Cardiac muscle cell (in vitro differentiated cells and primary cell): ENCODE measurements at regions not wholly inside any gene's neighbourhood (a gene's known extent, or its start where the extent isn't known, plus 50 kb on each side); places are given as distances from the start of the nearest gene placed in this dataset.

ENCODE experiments used
- DNase-seq, 2 donors: peaks; one replicate each; pipeline versions ENCODE4 v3.0.0 to v3.0.0-alpha.2; 2010 to 2017; ENCODE audit warnings: low read depth in 1 of 2, low spot score in 1 of 2
- H3K27ac ChIP-seq: fragments of 200-600 bp; sonication (generic); 2 replicates; pipeline ENCODE4 v1.5.1; 2016
- H3K27me3 ChIP-seq: fragments of 200-600 bp; sonication (generic); 2 replicates; pipeline ENCODE4 v1.6.0; 2016; ENCODE audit warnings: control low read depth
- H3K36me3 ChIP-seq: fragments of 200-600 bp; sonication (generic); 2 replicates; pipeline ENCODE4 v1.5.1; 2016; ENCODE audit warnings: control low read depth
- H3K4me1 ChIP-seq: fragments of 200-600 bp; sonication (generic); 2 replicates; pipeline ENCODE4 v1.8.1; 2017; ENCODE audit warnings: low read depth, mild to moderate bottlenecking, mixed run types
- H3K4me3 ChIP-seq: fragments of 200-600 bp; sonication (generic); 2 replicates; pipeline ENCODE4 v1.5.1; 2016; ENCODE audit warnings: mild to moderate bottlenecking
- H3K9me3 ChIP-seq: fragments of 200-600 bp; sonication (generic); 2 replicates; pipeline ENCODE4 v1.5.1; 2017; ENCODE audit warnings: low read depth, mild to moderate bottlenecking, control low read depth
- TF ChIP-seq, protein P1 (sequence below): IDR thresholded peaks from 2 replicates; pipeline ENCODE4 v1.5.1; 2012; ENCODE audit warnings: low read depth, mild to moderate bottlenecking, low read length

DNA sequence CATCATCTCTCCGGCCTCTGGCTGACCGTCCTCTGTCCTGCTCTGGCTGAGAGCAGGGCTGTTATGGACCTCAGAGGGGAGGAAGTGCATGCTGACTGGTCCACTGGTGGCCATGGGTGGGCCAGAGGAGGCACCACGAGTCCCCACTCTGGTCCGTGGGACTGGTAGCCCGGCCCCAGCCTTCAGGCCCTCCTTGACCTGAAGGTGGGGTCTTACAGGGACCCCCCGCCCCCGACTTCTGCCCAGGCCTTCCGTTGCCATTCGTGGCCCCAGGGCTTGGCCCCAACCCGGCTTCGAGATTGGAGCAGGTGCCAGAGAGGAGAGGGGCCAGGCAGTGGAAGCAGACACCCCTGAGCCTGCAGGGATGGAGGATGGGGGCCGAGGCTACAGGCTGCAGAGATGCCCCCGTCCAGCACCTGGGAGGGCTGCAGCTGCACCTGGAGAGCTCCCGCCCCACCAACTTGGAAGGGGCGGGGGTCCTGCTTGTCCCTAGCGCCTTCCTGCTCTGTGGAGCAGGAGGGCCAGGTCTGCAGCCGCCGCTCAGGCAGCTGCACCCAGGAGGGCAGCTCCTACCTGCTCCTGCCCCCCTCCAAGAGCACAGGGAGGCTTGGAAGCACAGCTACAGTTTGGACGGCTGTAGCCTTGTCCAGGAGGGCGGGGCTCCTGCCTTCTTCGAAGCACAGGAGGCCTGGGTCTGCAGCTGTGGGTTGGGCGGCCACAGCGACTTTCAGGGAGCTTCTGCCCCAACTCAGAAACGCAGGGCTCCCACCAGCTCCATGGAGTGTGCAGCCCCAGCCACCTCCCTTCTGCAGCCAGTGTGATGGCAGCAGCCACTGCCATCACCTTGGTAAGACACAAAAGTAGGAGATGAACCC is 142.5 kb downstream of the KLF13 start:
- no peak for DNase-seq
- no peak overlapping the region for H3K4me3 ChIP-seq
- H3K27me3 ChIP-seq: no peaks in the 10 kb centered on the region
- H3K36me3 ChIP-seq: no peaks in the 10 kb centered on the region
- H3K4me1 ChIP-seq: no peaks in the 10 kb centered on the region
- no peaks in the 10 kb centered on the region for H3K9me3 ChIP-seq
- H3K27ac ChIP-seq: no peak overlapping the region
- TF ChIP-seq, protein P1, sequence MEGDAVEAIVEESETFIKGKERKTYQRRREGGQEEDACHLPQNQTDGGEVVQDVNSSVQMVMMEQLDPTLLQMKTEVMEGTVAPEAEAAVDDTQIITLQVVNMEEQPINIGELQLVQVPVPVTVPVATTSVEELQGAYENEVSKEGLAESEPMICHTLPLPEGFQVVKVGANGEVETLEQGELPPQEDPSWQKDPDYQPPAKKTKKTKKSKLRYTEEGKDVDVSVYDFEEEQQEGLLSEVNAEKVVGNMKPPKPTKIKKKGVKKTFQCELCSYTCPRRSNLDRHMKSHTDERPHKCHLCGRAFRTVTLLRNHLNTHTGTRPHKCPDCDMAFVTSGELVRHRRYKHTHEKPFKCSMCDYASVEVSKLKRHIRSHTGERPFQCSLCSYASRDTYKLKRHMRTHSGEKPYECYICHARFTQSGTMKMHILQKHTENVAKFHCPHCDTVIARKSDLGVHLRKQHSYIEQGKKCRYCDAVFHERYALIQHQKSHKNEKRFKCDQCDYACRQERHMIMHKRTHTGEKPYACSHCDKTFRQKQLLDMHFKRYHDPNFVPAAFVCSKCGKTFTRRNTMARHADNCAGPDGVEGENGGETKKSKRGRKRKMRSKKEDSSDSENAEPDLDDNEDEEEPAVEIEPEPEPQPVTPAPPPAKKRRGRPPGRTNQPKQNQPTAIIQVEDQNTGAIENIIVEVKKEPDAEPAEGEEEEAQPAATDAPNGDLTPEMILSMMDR: no peak

DNA sequence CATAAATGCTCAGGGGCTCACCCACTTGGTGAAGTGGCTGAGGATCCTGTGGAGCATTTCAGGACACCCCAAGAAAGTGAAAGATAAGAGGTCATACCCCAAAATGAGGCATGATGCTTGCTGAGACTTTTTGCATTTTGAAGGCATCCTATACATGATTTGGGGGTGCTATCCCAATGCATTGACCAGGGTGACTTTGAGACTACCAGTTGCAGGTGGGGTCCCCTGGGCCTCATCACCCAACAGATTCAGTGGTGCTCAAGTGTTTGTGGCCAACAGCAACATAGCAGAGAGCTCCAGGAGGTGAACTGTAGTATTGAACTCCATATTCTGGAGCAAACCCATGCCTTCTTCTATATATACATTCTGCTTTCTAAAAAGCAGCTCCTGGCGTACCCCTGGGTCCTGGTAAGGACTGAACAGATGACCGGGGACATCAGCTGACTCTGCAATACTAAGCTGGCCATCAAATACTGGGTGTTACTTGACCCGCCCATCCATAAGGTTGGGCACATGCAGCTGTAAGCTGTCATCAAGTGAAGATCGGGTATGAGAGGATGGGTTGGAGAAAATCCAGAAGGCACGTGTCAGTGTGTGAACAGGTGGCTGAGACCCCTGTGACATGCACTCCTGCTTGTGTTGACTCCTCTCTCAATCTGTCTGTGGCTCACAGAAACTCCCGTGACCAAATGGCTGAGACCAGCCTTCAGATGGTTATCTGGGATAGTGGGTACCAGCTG is 143.3 kb downstream of the KLF13 start:
- H3K4me1 ChIP-seq: no peaks in the 10 kb centered on the region
- H3K36me3 ChIP-seq: no peaks in the 10 kb centered on the region
- H3K27ac ChIP-seq: no peak overlapping the region
- DNase-seq: no peak
- no peaks in the 10 kb centered on the region for H3K9me3 ChIP-seq
- no peaks in the 10 kb centered on the region for H3K27me3 ChIP-seq
- TF ChIP-seq, protein P1: no peak
- H3K4me3 ChIP-seq: no peak overlapping the region

DNA sequence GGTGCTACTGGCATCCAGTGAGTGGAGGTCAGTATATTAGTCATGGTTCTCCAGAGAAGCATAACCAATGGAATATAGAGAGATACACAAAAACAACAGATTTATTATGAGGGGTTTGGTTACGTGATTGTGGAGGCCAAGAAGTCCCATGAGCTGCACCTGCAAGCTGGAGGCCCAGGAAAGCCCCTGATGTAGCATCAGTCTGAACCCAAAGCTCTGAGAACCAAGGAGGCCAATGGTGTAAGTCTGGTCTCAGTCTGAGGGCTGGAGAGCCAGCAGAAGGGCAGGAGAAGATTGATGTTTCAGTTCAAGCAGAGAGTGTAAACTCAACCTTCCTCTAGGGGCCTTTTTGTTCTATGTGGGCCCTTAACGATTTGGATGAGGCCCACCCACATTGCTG is 144.1 kb downstream of the KLF13 start:
- DNase-seq: no peak
- Histone ChIP-seq H3K36me3 (no peaks in the 10 kb centered on the region), H3K27me3 (no peaks in the 10 kb centered on the region), H3K27ac (no peak overlapping the region), H3K4me1 (no peaks in the 10 kb centered on the region), H3K9me3 (no peaks in the 10 kb centered on the region), H3K4me3 (no peak overlapping the region)
- TF ChIP-seq, protein P1: no peak

DNA sequence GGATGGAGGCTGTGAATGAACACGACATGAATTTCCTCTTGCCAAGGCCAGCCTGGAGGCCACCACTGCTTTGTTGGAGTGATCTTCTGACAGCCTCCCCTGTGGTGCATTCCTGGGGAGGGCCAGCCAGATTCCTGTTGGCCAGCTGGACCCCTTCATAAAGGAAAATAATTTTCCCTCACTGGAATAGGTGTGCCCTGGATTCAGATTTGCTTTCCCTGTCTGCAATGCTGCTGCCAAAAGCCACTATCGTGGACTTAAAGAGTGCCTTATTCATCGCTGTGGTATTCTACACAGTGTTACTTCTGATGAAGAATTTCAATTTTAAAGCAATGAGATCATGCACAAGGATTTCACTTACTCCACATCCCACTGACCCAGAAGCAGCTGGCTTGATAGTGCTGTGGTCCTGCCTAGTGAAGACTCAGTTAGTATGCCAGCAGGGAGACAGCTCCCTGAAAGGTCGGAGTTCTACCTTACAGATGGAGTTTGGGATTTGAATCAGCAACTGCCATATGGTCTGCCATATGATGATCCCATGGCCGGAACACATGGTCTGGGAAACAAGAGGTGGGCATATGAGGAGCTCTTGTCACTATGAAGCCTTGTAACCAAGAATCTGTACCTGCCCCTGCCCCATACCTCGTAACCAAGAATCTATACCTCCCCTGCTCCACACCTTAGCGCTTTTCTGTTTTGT is 145.2 kb downstream of the KLF13 start:
- no peaks in the 10 kb centered on the region for H3K4me1 ChIP-seq
- H3K27me3 ChIP-seq: no peaks in the 10 kb centered on the region
- H3K36me3 ChIP-seq: no peaks in the 10 kb centered on the region
- TF ChIP-seq, protein P1: no peak
- H3K4me3 ChIP-seq: no peak overlapping the region
- DNase-seq: peak in 1 of 2 donors; percentile 88
- H3K9me3 ChIP-seq: no peaks in the 10 kb centered on the region
- H3K27ac ChIP-seq: no peak overlapping the region

DNA sequence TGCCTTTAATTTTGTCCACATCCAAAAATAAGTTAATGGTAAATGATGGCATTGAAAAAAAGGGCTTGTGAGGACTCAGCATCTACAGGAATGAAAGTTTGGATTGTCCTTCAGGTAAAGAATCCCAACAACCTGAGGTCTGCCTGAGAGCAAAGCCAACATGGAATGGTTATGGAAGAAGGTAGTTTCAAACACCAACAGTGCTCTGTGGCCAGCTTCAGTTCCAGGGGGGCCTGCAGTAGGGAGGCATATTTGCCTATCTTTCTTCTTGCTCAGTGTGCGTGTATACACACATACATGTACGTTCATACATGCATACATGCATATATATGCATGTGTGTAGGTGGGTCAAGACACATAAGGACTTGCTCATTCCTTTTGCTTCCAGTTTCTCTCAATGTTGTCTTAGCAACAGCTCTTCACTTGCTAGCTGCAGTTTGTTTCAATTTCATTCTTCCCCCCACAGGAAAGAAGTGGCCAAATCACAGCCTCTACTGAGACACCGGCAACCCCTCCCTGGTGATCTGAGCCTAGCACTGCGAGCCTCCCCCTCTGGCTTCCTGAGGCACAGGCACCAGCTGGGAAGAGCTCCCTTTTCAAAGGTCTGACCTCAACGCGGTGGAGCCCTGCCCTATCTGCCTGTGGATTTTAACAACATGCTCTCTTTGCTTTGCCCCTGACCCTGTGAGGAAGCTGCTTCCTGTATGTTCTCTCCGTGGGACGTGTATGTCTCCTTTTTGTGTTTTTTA is 146.2 kb downstream of the KLF13 start:
- peak in 1 of 2 donors; percentile 47 for DNase-seq

More for the DNA sequence above, 146.2 kb downstream of the KLF13 start:
- no peak overlapping the region for H3K27ac ChIP-seq
- no peaks in the 10 kb centered on the region for H3K36me3 ChIP-seq
- no peaks in the 10 kb centered on the region for H3K4me1 ChIP-seq
- no peaks in the 10 kb centered on the region for H3K9me3 ChIP-seq
- TF ChIP-seq, protein P1: no peak
- no peaks in the 10 kb centered on the region for H3K27me3 ChIP-seq
- H3K4me3 ChIP-seq: no peak overlapping the region
